Endothelial cell of umbilical vein (primary cell): ENCODE measurements at regions not wholly inside any gene's neighbourhood (a gene's known extent, or its start where the extent isn't known, plus 50 kb on each side); places are given as distances from the start of the nearest gene placed in this dataset.

Experiments used
- BruUV-seq: library from RNA; stranded (reverse); fragments of 400-500 nt; replicated peaks from 2 replicates; lab custom pipeline; 2021; lab: Mats Ljungman, UMichigan
- CTCF ChIA-PET: fragments of 300-600, 350-600 bp; sonication (Branson Sonifier 250); formaldehyde crosslinking; loops from one replicate; lab custom pipeline; 2021; ENCODE audit warnings: antibody characterized with exemption, inconsistent platforms; lab: Charles Lee
- POLR2A ChIA-PET: fragments of 300-600, 350-600 bp; sonication (Branson Sonifier 250); formaldehyde crosslinking; loops from one replicate; lab custom pipeline; 2021; ENCODE audit warnings: antibody characterized with exemption, inconsistent platforms; lab: Charles Lee
- DNase-seq: peaks from one replicate; pipeline ENCODE4 v3.0.0-alpha.2; 2011; ENCODE audit warnings: low read depth, low spot score
- FAIRE-seq: peaks from 2 replicates; lab custom pipeline; 2011; peaks lifted over from hg19 to GRCh38; lab: Jason Lieb, UNC
- H2AFZ ChIP-seq: 2 replicates; pipeline ENCODE4 v1.6.0; 2012; ENCODE audit warnings: low read depth, low read length, control low read depth, inconsistent platforms
- H3K27ac ChIP-seq: 2 replicates; pipeline ENCODE4 v1.5.1; 2011; ENCODE audit warnings: low read depth, mild to moderate bottlenecking, control low read depth, low read length, moderate library complexity; ENCODE audit not compliant: insufficient read depth
- H3K27me3 ChIP-seq, 2 experiments: 2 replicates each; pipeline versions ENCODE4 v1.6.0 to v1.6.1; 2011; ENCODE audit warnings: low read length in 2 of 2, mixed read lengths in 1 of 2; ENCODE audit not compliant: control insufficient read depth in 2 of 2, insufficient read depth in 2 of 2
- H3K36me3 ChIP-seq, 2 experiments: 2 replicates in 1 of 2; 3 replicates in 1 of 2; pipeline ENCODE4 v1.5.1; 2011; ENCODE audit warnings: low read length in 2 of 2, mild to moderate bottlenecking in 1 of 2, moderate library complexity in 1 of 2; ENCODE audit not compliant: control insufficient read depth in 2 of 2, insufficient read depth in 2 of 2; ENCODE audit errors: extremely low read depth in 1 of 2
- H3K4me1 ChIP-seq: 3 replicates; pipeline ENCODE4 v1.5.1; 2011; ENCODE audit warnings: mild to moderate bottlenecking, low read length; ENCODE audit not compliant: control insufficient read depth, insufficient read depth; ENCODE audit errors: extremely low read depth
- H3K4me2 ChIP-seq: 2 replicates; pipeline ENCODE4 v1.6.1; 2011; ENCODE audit warnings: low read length, control low read depth, mixed read lengths; ENCODE audit not compliant: insufficient read depth
- H3K4me3 ChIP-seq, 3 experiments: fragments of 200-600 bp in 1 of 3; sonication (generic), shearing (Covaris generic) in 1 of 3; replicated peaks in 1 of 3; 2 replicates each; pipeline ENCODE4 v1.5.1; 2011 to 2016; ENCODE audit warnings: control low read depth in 3 of 3, low read length in 3 of 3, mild to moderate bottlenecking in 2 of 3, inconsistent platforms in 1 of 3, low read depth in 1 of 3, moderate library complexity in 1 of 3; ENCODE audit not compliant: insufficient read depth in 1 of 3
- H3K79me2 ChIP-seq: 2 replicates; pipeline ENCODE4 v1.6.0; 2012; ENCODE audit warnings: low read length, inconsistent platforms; ENCODE audit not compliant: control insufficient read depth, insufficient read depth
- H3K9ac ChIP-seq: replicated peaks from 2 replicates; pipeline ENCODE3; 2011; ENCODE audit warnings: low read length, control low read depth; ENCODE audit not compliant: insufficient read depth; ENCODE audit errors: extremely low read depth
- H3K9me1 ChIP-seq: replicated peaks from 3 replicates; pipeline ENCODE4 v1.6.0; 2011; ENCODE audit warnings: mild to moderate bottlenecking, low read length; ENCODE audit not compliant: control insufficient read depth, insufficient read depth; ENCODE audit errors: extremely low read depth
- H3K9me3 ChIP-seq: replicated peaks from 2 replicates; pipeline ENCODE4 v1.5.1; 2012; ENCODE audit warnings: low read length, inconsistent platforms; ENCODE audit not compliant: control insufficient read depth, insufficient read depth
- H4K20me1 ChIP-seq: replicated peaks from 2 replicates; pipeline ENCODE3; 2011; ENCODE audit warnings: mild to moderate bottlenecking, low read length; ENCODE audit not compliant: control insufficient read depth, insufficient read depth; ENCODE audit errors: extremely low read depth
- CTCF ChIP-seq, 2 donors: IDR thresholded peaks; 1 replicate in 1 of 2; 2 replicates in 1 of 2; pipeline ENCODE4 v1.5.1; 2011; ENCODE audit warnings: low read length in 2 of 2, mild to moderate bottlenecking in 2 of 2, moderate library complexity in 2 of 2, control low read depth in 1 of 2, inconsistent platforms in 1 of 2, low read depth in 1 of 2; ENCODE audit not compliant: insufficient read depth in 1 of 2; ENCODE audit errors: extremely low read depth in 1 of 2
- EZH2 ChIP-seq: IDR thresholded peaks from 2 replicates; pipeline ENCODE4 v1.6.1; 2012; ENCODE audit warnings: borderline replicate concordance, low read depth, mild to moderate bottlenecking, moderate library complexity, low read length, inconsistent platforms; ENCODE audit not compliant: severe bottlenecking
- FOS ChIP-seq: IDR thresholded peaks from 2 replicates; pipeline ENCODE4 v1.6.1; 2011; ENCODE audit warnings: mild to moderate bottlenecking, low read length, moderate library complexity, borderline replicate concordance; ENCODE audit not compliant: insufficient read depth
- GATA2 ChIP-seq: IDR thresholded peaks from 2 replicates; pipeline ENCODE4 v1.7.0; 2011; ENCODE audit warnings: low read depth, mild to moderate bottlenecking, moderate library complexity, mixed read lengths, low read length; ENCODE audit not compliant: insufficient read length, insufficient read depth
- JUN ChIP-seq: IDR thresholded peaks from 2 replicates; pipeline ENCODE4 v1.6.1; 2011; ENCODE audit warnings: borderline replicate concordance, low read depth; ENCODE audit not compliant: insufficient read length, insufficient read depth
- MAX ChIP-seq: IDR thresholded peaks from 2 replicates; pipeline ENCODE4 v1.6.1; 2011; ENCODE audit not compliant: insufficient read depth, insufficient read length
- MYC ChIP-seq: IDR thresholded peaks from one replicate; pipeline ENCODE4 v1.6.1; 2011; ENCODE audit warnings: mild to moderate bottlenecking, low read depth, low read length
- POLR2A ChIP-seq: IDR thresholded peaks from 2 replicates; pipeline ENCODE4 v1.6.1; 2012; ENCODE audit warnings: low read depth, mild to moderate bottlenecking, control low read depth, low read length
- POLR2AphosphoS5 ChIP-seq: IDR thresholded peaks from 2 replicates; pipeline ENCODE4 v1.6.1; 2012; ENCODE audit warnings: low read depth, mild to moderate bottlenecking, control low read depth, low read length, moderate library complexity; ENCODE audit not compliant: insufficient read depth
- dilution Hi-C: fragments of 300-500 bp; cut with MboI; formaldehyde crosslinking; loops from one replicate; pipeline ENCODE4 v1.15.0; 2019; ENCODE audit warnings: low sequenced_read_pairs; ENCODE audit not compliant: extremely low pct_ligation_motif_present
- intact Hi-C: fragments of 100-400 bp; cut with micrococcal nuclease; formaldehyde crosslinking; loops from one replicate; pipeline ENCODE4 v1.10.0; 2022

GRCh38 chr16:86752582-86753175, 174.3 kb downstream of the FOXL1 start:
- H3K4me1 ChIP-seq: peaks cover 25% of the 10 kb centered on the region
- H3K79me2 ChIP-seq: no peaks in the 10 kb centered on the region
- no peaks in the 10 kb centered on the region for H3K36me3 ChIP-seq
- no peaks in the 10 kb centered on the region for H3K9me3 ChIP-seq
- H3K9ac ChIP-seq: no peak overlapping the region
- intact Hi-C loops: no loop called here
- no peak overlapping the region for H3K4me3 ChIP-seq
- no peaks in the 10 kb centered on the region for H4K20me1 ChIP-seq
- BruUV-seq: no TSS peak
- no peak overlapping the region for H2AFZ ChIP-seq
- H3K27ac ChIP-seq: no peak overlapping the region
- POLR2A ChIA-PET: no interaction called here
- CTCF ChIA-PET: interaction anchor here (1.7 to 1.9 kb wide), 2 partner anchors 9 to 177 kb away, joined by 5 to 8 read pairs; no protein-coding TSS in a partner anchor
- dilution Hi-C loops: no loop called here
- no peaks in the 10 kb centered on the region for H3K27me3 ChIP-seq
- DNase-seq (no peak), FAIRE-seq (no peak)
- TF ChIP-seq CTCF (IDR thresholded peaks at IDR 0.05; ENCODE audit: extremely low read depth in 1 of 2, insufficient read depth in 1 of 2, low read depth in 1 of 2, low read length in 2 of 2) (no peak), GATA2 (no peak), JUN (no peak), FOS (no peak), POLR2AphosphoS5 (no peak), POLR2A (no peak), EZH2 (no peak), MAX (no peak), MYC (no peak)
- no peaks in the 10 kb centered on the region for H3K9me1 ChIP-seq
- no peak overlapping the region for H3K4me2 ChIP-seq
